Neural crest cell (in vitro differentiated cells): ENCODE measurements at regions not wholly inside any gene's neighbourhood (a gene's known extent, or its start where the extent isn't known, plus 50 kb on each side); places are given as distances from the start of the nearest gene placed in this dataset.

Experiments
- DNase-seq: peaks from one replicate; pipeline ENCODE4 v3.0.0; 2021; ENCODE audit warnings: low read depth, mixed read lengths, low spot score
- H3K27ac Mint-ChIP-seq: one replicate; pipeline ENCODE4 v1.8.0; 2021; ENCODE audit warnings: mild to moderate bottlenecking, mixed read lengths; ENCODE audit not compliant: unreplicated experiment
- H3K27me3 Mint-ChIP-seq: 2 replicates; pipeline ENCODE4 v1.8.0; 2021; ENCODE audit warnings: low read depth, mild to moderate bottlenecking, mixed read lengths
- H3K36me3 Mint-ChIP-seq: 2 replicates; pipeline ENCODE4 v1.8.0; 2021; ENCODE audit warnings: low read depth, mild to moderate bottlenecking, mixed read lengths
- H3K4me1 Mint-ChIP-seq: 2 replicates; pipeline ENCODE4 v1.8.0; 2021; ENCODE audit warnings: mixed read lengths
- H3K4me3 Mint-ChIP-seq: one replicate; pipeline ENCODE4 v1.8.0; 2021; ENCODE audit warnings: mild to moderate bottlenecking, mixed read lengths
- H3K9me3 Mint-ChIP-seq: 2 replicates; pipeline ENCODE4 v1.8.0; 2021; ENCODE audit warnings: mixed read lengths
- CTCF ChIP-seq: fragments of 200-600 bp; sonication (generic); conservative IDR thresholded peaks from 2 replicates; pipeline ENCODE4 v1.5.0; 2021; ENCODE audit warnings: antibody characterized with exemption, mild to moderate bottlenecking

DNA sequence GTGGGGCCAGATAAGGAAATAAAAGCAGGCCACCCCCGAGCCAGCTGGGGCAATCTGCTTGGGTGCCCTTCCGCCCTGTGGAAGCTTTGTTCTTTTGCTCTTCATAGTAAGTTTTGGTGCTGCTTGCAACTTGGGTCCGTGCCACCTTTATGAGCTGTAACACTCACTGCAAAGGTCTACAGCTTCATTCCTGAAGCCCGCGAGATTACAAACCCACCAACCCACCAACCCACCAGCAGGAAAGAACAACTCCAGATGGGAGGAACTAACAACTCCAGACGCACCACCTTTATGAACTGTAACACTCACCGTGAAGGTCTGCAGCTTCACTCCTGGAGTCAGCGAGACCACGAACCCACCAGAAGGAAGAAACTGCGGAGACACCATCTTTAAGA, 84.2 kb upstream of the ARRDC4 start:
- Mint-ChIP-seq H3K36me3 (peaks cover 1% of the 10 kb centered on the region), H3K27ac (no peak overlapping the region), H3K27me3 (no peaks in the 10 kb centered on the region), H3K9me3 (peaks cover 2% of the 10 kb centered on the region), H3K4me1 (no peaks in the 10 kb centered on the region), H3K4me3 (no peak overlapping the region)
- DNase-seq, result no peak
- TF ChIP-seq CTCF, result no peak

GRCh38 chr15:97881346-97881965, 79.0 kb upstream of the ARRDC4 start:
- no peak for TF ChIP-seq CTCF
- peaks cover 12% of the 10 kb centered on the region for H3K27me3 Mint-ChIP-seq
- no peak overlapping the region for H3K4me3 Mint-ChIP-seq
- no peak for DNase-seq
- no peaks in the 10 kb centered on the region for H3K4me1 Mint-ChIP-seq
- H3K36me3 Mint-ChIP-seq, result no peaks in the 10 kb centered on the region
- H3K9me3 Mint-ChIP-seq, result no peaks in the 10 kb centered on the region
- H3K27ac Mint-ChIP-seq, result no peak overlapping the region

- no peaks in the 10 kb centered on the region for H3K9me3 Mint-ChIP-seq
- no peaks in the 10 kb centered on the region for H3K36me3 Mint-ChIP-seq
- TF ChIP-seq CTCF, result no peak
- H3K4me1 Mint-ChIP-seq, result no peaks in the 10 kb centered on the region
- no peak overlapping the region for H3K4me3 Mint-ChIP-seq
- no peak for DNase-seq
- H3K27ac Mint-ChIP-seq, result no peak overlapping the region
- peaks cover 12% of the 10 kb centered on the region for H3K27me3 Mint-ChIP-seq
Observed at GRCh38 chr15:97884513-97885131, 75.9 kb upstream of the ARRDC4 start.

GRCh38 chr15:97890307-97890706, 70.2 kb upstream of the ARRDC4 start:
- H3K36me3 Mint-ChIP-seq, result no peaks in the 10 kb centered on the region
- no peaks in the 10 kb centered on the region for H3K9me3 Mint-ChIP-seq
- TF ChIP-seq CTCF, result no peak
- H3K4me1 Mint-ChIP-seq, result no peaks in the 10 kb centered on the region
- peaks cover 3% of the 10 kb centered on the region for H3K27me3 Mint-ChIP-seq
- H3K4me3 Mint-ChIP-seq, result no peak overlapping the region
- no peak for DNase-seq
- H3K27ac Mint-ChIP-seq, result no peak overlapping the region

GRCh38 chr15:97892167-97892938, 68.2 kb upstream of the ARRDC4 start:
- DNase-seq, result no peak
- Mint-ChIP-seq H3K4me3 (no peak overlapping the region), H3K36me3 (no peaks in the 10 kb centered on the region), H3K4me1 (no peaks in the 10 kb centered on the region), H3K27ac (no peak overlapping the region), H3K9me3 (no peaks in the 10 kb centered on the region), H3K27me3 (no peaks in the 10 kb centered on the region)
- no peak for TF ChIP-seq CTCF
